Caco-2 (cell line): ENCODE measurements at regions not wholly inside any gene's neighbourhood (a gene's known extent, or its start where the extent isn't known, plus 50 kb on each side); places are given as distances from the start of the nearest gene placed in this dataset.

Experiments
- BruUV-seq: library from RNA; stranded (reverse); fragments of 400-500 nt; replicated peaks from 2 replicates; lab custom pipeline; 2021; lab: Mats Ljungman, UMichigan
- CTCF ChIA-PET: fragments of 300-600 bp; sonication (Branson Sonifier 250); formaldehyde crosslinking; loops from one replicate; lab custom pipeline; 2022; ENCODE audit warnings: antibody characterized with exemption; lab: Charles Lee
- POLR2A ChIA-PET: fragments of 300-600 bp; sonication (Branson Sonifier 250); formaldehyde crosslinking; loops from one replicate; lab custom pipeline; 2022; ENCODE audit warnings: antibody characterized with exemption; lab: Charles Lee
- DNase-seq, 2 experiments: peaks; one replicate each; pipeline versions ENCODE4 v3.0.0 to v3.0.0-alpha.2; 2020 to 2022
- H3K27me3 ChIP-seq: replicated peaks from 2 replicates; pipeline ENCODE4 v1.6.0; 2011; ENCODE audit warnings: low read length; ENCODE audit not compliant: control insufficient read depth, insufficient read depth
- H3K36me3 ChIP-seq: 2 replicates; pipeline ENCODE4 v1.5.1; 2011; ENCODE audit warnings: low read length; ENCODE audit not compliant: control insufficient read depth, insufficient read depth
- H3K4me1 ChIP-seq: fragments of 250-450 bp; sonication (Bioruptor Pico); 2 replicates; pipeline ENCODE4 v1.5.1; 2020; ENCODE audit warnings: mild to moderate bottlenecking
- H3K4me3 ChIP-seq: 2 replicates; pipeline ENCODE4 v1.5.1; 2011; ENCODE audit warnings: low read depth, mild to moderate bottlenecking, control low read depth, low read length
- H3K9me3 ChIP-seq: fragments of 250-450 bp; sonication (Bioruptor Pico); 2 replicates; pipeline ENCODE4 v1.5.1; 2020; ENCODE audit warnings: mild to moderate bottlenecking, moderate library complexity
- H3K27ac Mint-ChIP-seq: one replicate; pipeline ENCODE4 v1.8.0; 2022; ENCODE audit warnings: mixed read lengths; ENCODE audit not compliant: unreplicated experiment
- H3K27me3 Mint-ChIP-seq: one replicate; pipeline ENCODE4 v1.8.0; 2022; ENCODE audit warnings: mixed read lengths; ENCODE audit not compliant: insufficient read depth, unreplicated experiment
- H3K36me3 Mint-ChIP-seq: one replicate; pipeline ENCODE4 v1.8.0; 2022; ENCODE audit warnings: mild to moderate bottlenecking, mixed read lengths; ENCODE audit not compliant: insufficient read depth, unreplicated experiment
- H3K4me1 Mint-ChIP-seq: one replicate; pipeline ENCODE4 v1.8.0; 2022; ENCODE audit warnings: low read depth, mixed read lengths; ENCODE audit not compliant: unreplicated experiment
- H3K4me3 Mint-ChIP-seq: one replicate; pipeline ENCODE4 v1.8.0; 2022; ENCODE audit warnings: mild to moderate bottlenecking, moderate library complexity, mixed read lengths; ENCODE audit not compliant: unreplicated experiment
- H3K9me3 Mint-ChIP-seq: one replicate; pipeline ENCODE4 v1.8.0; 2022; ENCODE audit warnings: mixed read lengths; ENCODE audit not compliant: unreplicated experiment
- CTCF ChIP-seq, 2 experiments: fragments of 200-600 bp in 1 of 2; IDR thresholded peaks; 1 replicate in 1 of 2; 2 replicates in 1 of 2; pipeline versions ENCODE4 v1.5.1 to v1.8.0; 2011 to 2022; ENCODE audit warnings: antibody characterized with exemption in 1 of 2, control low read depth in 1 of 2, inconsistent platforms in 1 of 2, low read depth in 1 of 2, low read length in 1 of 2, mild to moderate bottlenecking in 1 of 2, moderate library complexity in 1 of 2; ENCODE audit not compliant: insufficient read depth in 1 of 2, severe bottlenecking in 1 of 2, unreplicated experiment in 1 of 2
- intact Hi-C: fragments of 100-400 bp; cut with micrococcal nuclease; formaldehyde crosslinking; loops from one replicate; pipeline ENCODE4 v1.10.0; 2022; ENCODE audit not compliant: unreplicated experiment

- no peaks in the 10 kb centered on the region for H3K9me3 ChIP-seq
- H3K4me3 Mint-ChIP-seq: no peak overlapping the region
- H3K9me3 Mint-ChIP-seq: no peaks in the 10 kb centered on the region
- ChIA-PET CTCF (no interaction called here), POLR2A (no interaction called here)
- no peaks in the 10 kb centered on the region for H3K27me3 ChIP-seq
- intact Hi-C loops: no loop called here
- H3K4me1 Mint-ChIP-seq: no peaks in the 10 kb centered on the region
- H3K4me1 ChIP-seq: no peaks in the 10 kb centered on the region
- H3K36me3 Mint-ChIP-seq: no peaks in the 10 kb centered on the region
- no peak overlapping the region for H3K4me3 ChIP-seq
- H3K27ac Mint-ChIP-seq: no peak overlapping the region
- H3K27me3 Mint-ChIP-seq: no peaks in the 10 kb centered on the region
- TF ChIP-seq CTCF (IDR thresholded peaks at IDR 0.05; ENCODE audit: insufficient read depth in 1 of 2, low read depth in 1 of 2, low read length in 1 of 2, severe bottlenecking in 1 of 2, unreplicated experiment in 1 of 2): no peak
- no peaks in the 10 kb centered on the region for H3K36me3 ChIP-seq
- no TSS peak for BruUV-seq
- DNase-seq: no peak
Measured at GRCh38 chr14:28999656-29000055, 233.1 kb downstream of the FOXG1 start.

GRCh38 chr14:29005647-29006046 lies 239.1 kb downstream of the FOXG1 start:
- H3K36me3 Mint-ChIP-seq: no peaks in the 10 kb centered on the region
- H3K27ac Mint-ChIP-seq: no peak overlapping the region
- no peaks in the 10 kb centered on the region for H3K9me3 ChIP-seq
- no peak overlapping the region for H3K4me3 Mint-ChIP-seq
- intact Hi-C loops: no loop called here
- H3K4me3 ChIP-seq: no peak overlapping the region
- no peaks in the 10 kb centered on the region for H3K4me1 ChIP-seq
- no peak for TF ChIP-seq CTCF (IDR thresholded peaks at IDR 0.05; ENCODE audit: insufficient read depth in 1 of 2, low read depth in 1 of 2, low read length in 1 of 2, severe bottlenecking in 1 of 2, unreplicated experiment in 1 of 2)
- ChIA-PET CTCF (no interaction called here), POLR2A (no interaction called here)
- no peaks in the 10 kb centered on the region for H3K36me3 ChIP-seq
- BruUV-seq: no TSS peak
- no peaks in the 10 kb centered on the region for H3K27me3 ChIP-seq
- peaks cover 9% of the 10 kb centered on the region for H3K9me3 Mint-ChIP-seq
- DNase-seq: no peak
- no peaks in the 10 kb centered on the region for H3K27me3 Mint-ChIP-seq
- no peaks in the 10 kb centered on the region for H3K4me1 Mint-ChIP-seq

- POLR2A ChIA-PET: no interaction called here
Measured at GRCh38 chr14:29007990-29008389, 241.4 kb downstream of the FOXG1 start.

More at GRCh38 chr14:29007990-29008389, 241.4 kb downstream of the FOXG1 start:
- no peaks in the 10 kb centered on the region for H3K4me1 Mint-ChIP-seq
- CTCF ChIA-PET: no interaction called here
- H3K27ac Mint-ChIP-seq: no peak overlapping the region
- H3K4me3 Mint-ChIP-seq: no peak overlapping the region
- Histone ChIP-seq H3K4me1 (no peaks in the 10 kb centered on the region), H3K36me3 (no peaks in the 10 kb centered on the region), H3K4me3 (no peak overlapping the region), H3K27me3 (no peaks in the 10 kb centered on the region), H3K9me3 (no peaks in the 10 kb centered on the region; the same call in 1 of the 2 replicates)
- no TSS peak for BruUV-seq
- intact Hi-C loops: no loop called here
- TF ChIP-seq CTCF (IDR thresholded peaks at IDR 0.05; ENCODE audit: insufficient read depth in 1 of 2, low read depth in 1 of 2, low read length in 1 of 2, severe bottlenecking in 1 of 2, unreplicated experiment in 1 of 2): no peak
- no peak for DNase-seq
- no peaks in the 10 kb centered on the region for H3K36me3 Mint-ChIP-seq
- H3K9me3 Mint-ChIP-seq: peaks cover 9% of the 10 kb centered on the region
- peaks cover 3% of the 10 kb centered on the region for H3K27me3 Mint-ChIP-seq
